ENCODE measurements at regions not wholly inside any gene's neighbourhood (a gene's known extent, or its start where the extent isn't known, plus 50 kb on each side); places are given as distances from the start of the nearest gene placed in this dataset.

DNA sequence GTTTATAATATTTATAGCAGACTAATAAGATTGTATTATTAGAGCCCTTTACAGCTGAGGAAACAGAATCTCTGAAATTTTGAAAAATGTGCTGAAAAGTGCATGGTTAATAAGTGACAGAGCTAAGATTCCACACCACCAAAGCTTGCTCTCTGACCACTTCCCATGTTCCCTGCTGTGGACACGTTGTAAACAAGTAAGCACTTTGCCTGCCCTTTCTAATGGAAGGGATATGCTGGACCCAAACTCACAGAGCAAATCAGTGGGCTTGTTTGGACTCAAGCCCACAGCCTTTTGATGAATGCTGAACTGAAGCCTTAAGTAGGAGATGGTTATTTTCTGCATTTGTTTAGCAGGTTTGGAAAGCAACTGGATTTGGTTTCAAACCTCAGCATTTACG lies 214.0 kb upstream of the TMEM72 start:
- TF ChIP-seq, protein P1, sequence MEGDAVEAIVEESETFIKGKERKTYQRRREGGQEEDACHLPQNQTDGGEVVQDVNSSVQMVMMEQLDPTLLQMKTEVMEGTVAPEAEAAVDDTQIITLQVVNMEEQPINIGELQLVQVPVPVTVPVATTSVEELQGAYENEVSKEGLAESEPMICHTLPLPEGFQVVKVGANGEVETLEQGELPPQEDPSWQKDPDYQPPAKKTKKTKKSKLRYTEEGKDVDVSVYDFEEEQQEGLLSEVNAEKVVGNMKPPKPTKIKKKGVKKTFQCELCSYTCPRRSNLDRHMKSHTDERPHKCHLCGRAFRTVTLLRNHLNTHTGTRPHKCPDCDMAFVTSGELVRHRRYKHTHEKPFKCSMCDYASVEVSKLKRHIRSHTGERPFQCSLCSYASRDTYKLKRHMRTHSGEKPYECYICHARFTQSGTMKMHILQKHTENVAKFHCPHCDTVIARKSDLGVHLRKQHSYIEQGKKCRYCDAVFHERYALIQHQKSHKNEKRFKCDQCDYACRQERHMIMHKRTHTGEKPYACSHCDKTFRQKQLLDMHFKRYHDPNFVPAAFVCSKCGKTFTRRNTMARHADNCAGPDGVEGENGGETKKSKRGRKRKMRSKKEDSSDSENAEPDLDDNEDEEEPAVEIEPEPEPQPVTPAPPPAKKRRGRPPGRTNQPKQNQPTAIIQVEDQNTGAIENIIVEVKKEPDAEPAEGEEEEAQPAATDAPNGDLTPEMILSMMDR (IDR thresholded peaks at IDR 0.05): no peak
- TF ChIP-seq POLR2A (IDR thresholded peaks at IDR 0.05): no peak

Measured in uterus (tissue), 2 donors.